ENCODE measurements at regions not wholly inside any gene's neighbourhood (a gene's known extent, or its start where the extent isn't known, plus 50 kb on each side); places are given as distances from the start of the nearest gene placed in this dataset.

- Histone ChIP-seq H3K4me1 (ENCODE audit: control insufficient read depth, insufficient read depth, low read length) (no peaks in the 10 kb centered on the region), H3K9me3 (ENCODE audit: control insufficient read depth, insufficient read depth, low read depth, low read length) (no peaks in the 10 kb centered on the region), H3K27ac (ENCODE audit: low read length) (no peak overlapping the region), H3K36me3 (ENCODE audit: control insufficient read depth, insufficient read depth, low read length) (no peaks in the 10 kb centered on the region), H3K4me3 (ENCODE audit: low read depth in 2 of 2, low read length in 2 of 2) (no peak overlapping the region), H3K27me3 (ENCODE audit: control insufficient read depth, insufficient read depth, low read length) (no peaks in the 10 kb centered on the region)
- in situ Hi-C loops (cut with HindIII; ENCODE audit: low pct_unique_long_range_greater_than_20kb, low sequenced_read_pairs) (no loop called here), intact Hi-C loops (cut with micrococcal nuclease; ENCODE audit: unreplicated experiment) (no loop called here)
- TF ChIP-seq TCF7L2 (IDR thresholded peaks at IDR 0.05; ENCODE audit: low read depth, low read length) (no peak), POLR2AphosphoS5 (IDR thresholded peaks at IDR 0.05; ENCODE audit: low read depth, low read length) (no peak)
- TF ChIP-seq, protein P1, sequence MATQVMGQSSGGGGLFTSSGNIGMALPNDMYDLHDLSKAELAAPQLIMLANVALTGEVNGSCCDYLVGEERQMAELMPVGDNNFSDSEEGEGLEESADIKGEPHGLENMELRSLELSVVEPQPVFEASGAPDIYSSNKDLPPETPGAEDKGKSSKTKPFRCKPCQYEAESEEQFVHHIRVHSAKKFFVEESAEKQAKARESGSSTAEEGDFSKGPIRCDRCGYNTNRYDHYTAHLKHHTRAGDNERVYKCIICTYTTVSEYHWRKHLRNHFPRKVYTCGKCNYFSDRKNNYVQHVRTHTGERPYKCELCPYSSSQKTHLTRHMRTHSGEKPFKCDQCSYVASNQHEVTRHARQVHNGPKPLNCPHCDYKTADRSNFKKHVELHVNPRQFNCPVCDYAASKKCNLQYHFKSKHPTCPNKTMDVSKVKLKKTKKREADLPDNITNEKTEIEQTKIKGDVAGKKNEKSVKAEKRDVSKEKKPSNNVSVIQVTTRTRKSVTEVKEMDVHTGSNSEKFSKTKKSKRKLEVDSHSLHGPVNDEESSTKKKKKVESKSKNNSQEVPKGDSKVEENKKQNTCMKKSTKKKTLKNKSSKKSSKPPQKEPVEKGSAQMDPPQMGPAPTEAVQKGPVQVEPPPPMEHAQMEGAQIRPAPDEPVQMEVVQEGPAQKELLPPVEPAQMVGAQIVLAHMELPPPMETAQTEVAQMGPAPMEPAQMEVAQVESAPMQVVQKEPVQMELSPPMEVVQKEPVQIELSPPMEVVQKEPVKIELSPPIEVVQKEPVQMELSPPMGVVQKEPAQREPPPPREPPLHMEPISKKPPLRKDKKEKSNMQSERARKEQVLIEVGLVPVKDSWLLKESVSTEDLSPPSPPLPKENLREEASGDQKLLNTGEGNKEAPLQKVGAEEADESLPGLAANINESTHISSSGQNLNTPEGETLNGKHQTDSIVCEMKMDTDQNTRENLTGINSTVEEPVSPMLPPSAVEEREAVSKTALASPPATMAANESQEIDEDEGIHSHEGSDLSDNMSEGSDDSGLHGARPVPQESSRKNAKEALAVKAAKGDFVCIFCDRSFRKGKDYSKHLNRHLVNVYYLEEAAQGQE (IDR thresholded peaks at IDR 0.05; ENCODE audit: insufficient read depth in 1 of 2, low read depth in 2 of 2, low read length in 1 of 2): no peak
- TF ChIP-seq, protein P2, sequence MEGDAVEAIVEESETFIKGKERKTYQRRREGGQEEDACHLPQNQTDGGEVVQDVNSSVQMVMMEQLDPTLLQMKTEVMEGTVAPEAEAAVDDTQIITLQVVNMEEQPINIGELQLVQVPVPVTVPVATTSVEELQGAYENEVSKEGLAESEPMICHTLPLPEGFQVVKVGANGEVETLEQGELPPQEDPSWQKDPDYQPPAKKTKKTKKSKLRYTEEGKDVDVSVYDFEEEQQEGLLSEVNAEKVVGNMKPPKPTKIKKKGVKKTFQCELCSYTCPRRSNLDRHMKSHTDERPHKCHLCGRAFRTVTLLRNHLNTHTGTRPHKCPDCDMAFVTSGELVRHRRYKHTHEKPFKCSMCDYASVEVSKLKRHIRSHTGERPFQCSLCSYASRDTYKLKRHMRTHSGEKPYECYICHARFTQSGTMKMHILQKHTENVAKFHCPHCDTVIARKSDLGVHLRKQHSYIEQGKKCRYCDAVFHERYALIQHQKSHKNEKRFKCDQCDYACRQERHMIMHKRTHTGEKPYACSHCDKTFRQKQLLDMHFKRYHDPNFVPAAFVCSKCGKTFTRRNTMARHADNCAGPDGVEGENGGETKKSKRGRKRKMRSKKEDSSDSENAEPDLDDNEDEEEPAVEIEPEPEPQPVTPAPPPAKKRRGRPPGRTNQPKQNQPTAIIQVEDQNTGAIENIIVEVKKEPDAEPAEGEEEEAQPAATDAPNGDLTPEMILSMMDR (IDR thresholded peaks at IDR 0.05): no peak
- CTCF ChIA-PET: no interaction called here
- ATAC-seq (no peak), DNase-seq (ENCODE audit: low read depth, low spot score) (no peak)
- POLR2A ChIA-PET: no interaction called here
- BruUV-seq (replicated peaks): no TSS peak
Measured at GRCh38 chr17:52732841-52733240, 574.3 kb upstream of the CA10 start.

DNA sequence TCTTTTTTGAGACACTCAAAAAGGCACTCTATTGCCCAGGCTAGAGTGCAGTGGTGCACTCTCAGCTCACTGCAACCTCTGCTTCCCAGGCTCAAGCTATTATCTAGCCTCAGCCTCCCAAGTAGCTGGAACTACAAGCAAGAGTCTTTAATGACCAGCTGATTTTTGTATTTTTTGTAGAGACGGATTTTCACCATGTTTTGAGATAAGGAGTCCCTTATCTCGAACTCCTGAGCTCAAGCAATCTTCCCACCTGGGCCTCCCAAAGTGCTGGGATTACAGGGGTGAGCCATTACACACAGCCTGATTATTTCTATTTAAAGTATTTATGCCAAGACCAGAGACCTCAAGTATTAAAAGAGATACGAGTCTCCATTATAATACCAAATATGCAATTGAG is 566.1 kb upstream of the CA10 start:
- ATAC-seq: no peak
- H3K4me3 ChIP-seq (ENCODE audit: low read depth in 2 of 2, low read length in 2 of 2): no peak overlapping the region
- in situ Hi-C loops (cut with HindIII; ENCODE audit: low pct_unique_long_range_greater_than_20kb, low sequenced_read_pairs): no loop called here
- DNase-seq (ENCODE audit: low read depth, low spot score): no peak
- no TSS peak for BruUV-seq (replicated peaks)
- no peaks in the 10 kb centered on the region; the same call in 1 of the 2 replicates for H3K9me3 ChIP-seq (ENCODE audit: control insufficient read depth, insufficient read depth, low read depth, low read length)
- H3K4me1 ChIP-seq (ENCODE audit: control insufficient read depth, insufficient read depth, low read length): no peaks in the 10 kb centered on the region
- POLR2A ChIA-PET: no interaction called here
- H3K27me3 ChIP-seq (ENCODE audit: control insufficient read depth, insufficient read depth, low read length): no peaks in the 10 kb centered on the region
- no peak overlapping the region for H3K27ac ChIP-seq (ENCODE audit: low read length)
- TF ChIP-seq, protein P2 (IDR thresholded peaks at IDR 0.05): no peak
- TF ChIP-seq TCF7L2 (IDR thresholded peaks at IDR 0.05; ENCODE audit: low read depth, low read length) (no peak), SIN3A (IDR thresholded peaks at IDR 0.05; ENCODE audit: borderline replicate concordance, insufficient read depth, low read depth, low read length) (no peak), POLR2AphosphoS5 (IDR thresholded peaks at IDR 0.05; ENCODE audit: low read depth, low read length) (no peak)
- TF ChIP-seq, protein P1 (IDR thresholded peaks at IDR 0.05; ENCODE audit: insufficient read depth in 1 of 2, low read depth in 2 of 2, low read length in 1 of 2): no peak
- CTCF ChIA-PET: no interaction called here
- no peaks in the 10 kb centered on the region for H3K36me3 ChIP-seq (ENCODE audit: control insufficient read depth, insufficient read depth, low read length)
- intact Hi-C loops (cut with micrococcal nuclease; ENCODE audit: unreplicated experiment): no loop called here

All from Panc1 (cell line).